Activated naive CD8-positive, alpha-beta T cell treated with anti-CD3 and anti-CD28 coated beads, Interleukin-2, amount 50 U/mL, for 24 hours (primary cell): ENCODE measurements at regions not wholly inside any gene's neighbourhood (a gene's known extent, or its start where the extent isn't known, plus 50 kb on each side); places are given as distances from the start of the nearest gene placed in this dataset.
"Not testable (repeated sequence)": the region's sequence is repeated elsewhere in the genome, so short reads cannot be mapped to it uniquely, and the experiment has no call there.

Experiments
- ATAC-seq: fragments of 150-1000 bp; cut with Tn5 transposase; one replicate; pipeline ENCODE4 v1.10.0; 2021
- DNase-seq: peaks from one replicate; pipeline ENCODE4 v3.0.0; 2021
- H3K27ac Mint-ChIP-seq: one replicate; pipeline ENCODE4 v1.8.0; 2021; ENCODE audit warnings: mild to moderate bottlenecking, mixed read lengths
- H3K27me3 Mint-ChIP-seq: one replicate; pipeline ENCODE4 v1.8.0; 2021; ENCODE audit warnings: mixed read lengths
- H3K36me3 Mint-ChIP-seq: one replicate; pipeline ENCODE4 v1.8.0; 2021; ENCODE audit warnings: low read depth, mixed read lengths
- H3K4me1 Mint-ChIP-seq: one replicate; pipeline ENCODE4 v1.8.0; 2021; ENCODE audit warnings: mixed read lengths
- H3K4me3 Mint-ChIP-seq: one replicate; pipeline ENCODE4 v1.8.0; 2021; ENCODE audit warnings: mild to moderate bottlenecking, moderate library complexity, mixed read lengths
- H3K9me3 Mint-ChIP-seq: one replicate; pipeline ENCODE4 v1.8.0; 2021; ENCODE audit warnings: mixed read lengths

DNA sequence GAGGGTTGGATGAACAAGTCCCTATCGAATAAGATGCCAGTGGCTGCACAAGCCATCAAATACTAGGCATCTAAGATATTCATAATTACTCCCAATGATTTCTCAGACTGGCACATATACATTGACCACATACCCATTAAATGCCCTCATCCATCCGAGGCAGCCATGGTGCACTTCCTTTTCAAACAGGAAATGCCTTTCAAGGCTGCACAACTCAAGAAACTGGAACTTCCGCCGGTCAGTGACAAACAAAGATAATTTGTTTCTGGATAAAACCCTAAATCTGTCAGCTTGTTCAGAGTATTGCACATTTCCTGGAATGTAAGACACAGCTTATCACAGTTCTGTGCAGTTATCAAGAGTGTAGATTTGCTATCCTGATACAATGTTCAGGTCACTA is 203.7 kb downstream of the RMST start:
- no peaks in the 10 kb centered on the region for H3K36me3 Mint-ChIP-seq
- ATAC-seq (no peak), DNase-seq (no peak)
- H3K27me3 Mint-ChIP-seq: no peaks in the 10 kb centered on the region
- no peaks in the 10 kb centered on the region for H3K4me1 Mint-ChIP-seq
- no peak overlapping the region for H3K4me3 Mint-ChIP-seq
- H3K27ac Mint-ChIP-seq: no peak overlapping the region
- peaks cover 17% of the 10 kb centered on the region for H3K9me3 Mint-ChIP-seq

DNA sequence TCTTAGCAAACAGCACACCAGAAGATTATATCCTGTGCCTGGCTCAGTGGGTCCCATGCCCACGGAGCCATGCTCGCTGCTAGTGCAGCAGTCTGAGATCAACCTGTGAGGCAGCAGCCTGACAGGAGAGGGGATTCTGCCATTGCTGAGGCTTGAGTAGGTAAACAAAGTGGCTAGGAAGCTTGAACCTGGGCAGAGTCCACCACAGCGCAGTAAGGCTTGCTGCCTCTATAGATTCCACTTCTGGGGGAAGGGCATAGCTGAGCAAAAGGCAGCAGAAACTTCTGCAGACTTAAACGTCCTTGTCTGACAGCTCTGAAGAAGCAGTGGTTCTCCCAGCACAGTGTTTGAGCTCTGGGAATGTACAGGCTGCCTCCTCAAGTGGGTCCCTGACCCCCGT is 210.3 kb downstream of the RMST start:
- Mint-ChIP-seq H3K27ac (no peak overlapping the region), H3K27me3 (no peaks in the 10 kb centered on the region), H3K9me3 (peaks cover 4% of the 10 kb centered on the region), H3K4me3 (no peak overlapping the region), H3K36me3 (no peaks in the 10 kb centered on the region), H3K4me1 (no peaks in the 10 kb centered on the region)
- DNase-seq: no peak
- no peak for ATAC-seq

DNA sequence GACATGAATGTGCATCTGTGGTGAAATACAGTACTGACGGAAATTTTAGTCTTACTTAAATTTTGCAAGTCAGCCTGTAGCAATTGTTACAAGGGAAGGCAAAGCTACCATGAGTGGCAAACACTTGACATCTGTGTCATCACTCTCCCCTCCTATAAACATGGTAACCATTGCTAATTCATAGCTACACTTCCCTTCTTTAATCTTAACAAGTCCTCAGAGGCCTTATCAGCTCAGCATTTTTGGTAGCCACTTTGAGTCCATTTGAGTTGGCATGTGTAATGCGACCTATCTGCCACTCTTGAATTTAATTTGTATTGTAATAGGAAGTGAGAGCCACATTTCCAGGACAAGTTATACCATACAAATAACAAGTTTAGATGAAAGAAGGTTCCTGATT is 218.1 kb downstream of the RMST start:
- Mint-ChIP-seq H3K36me3 (no peaks in the 10 kb centered on the region), H3K4me1 (peaks cover 3% of the 10 kb centered on the region), H3K4me3 (no peak overlapping the region), H3K9me3 (no peaks in the 10 kb centered on the region), H3K27ac (no peak overlapping the region), H3K27me3 (no peaks in the 10 kb centered on the region)
- no peak for DNase-seq
- ATAC-seq: no peak

DNA sequence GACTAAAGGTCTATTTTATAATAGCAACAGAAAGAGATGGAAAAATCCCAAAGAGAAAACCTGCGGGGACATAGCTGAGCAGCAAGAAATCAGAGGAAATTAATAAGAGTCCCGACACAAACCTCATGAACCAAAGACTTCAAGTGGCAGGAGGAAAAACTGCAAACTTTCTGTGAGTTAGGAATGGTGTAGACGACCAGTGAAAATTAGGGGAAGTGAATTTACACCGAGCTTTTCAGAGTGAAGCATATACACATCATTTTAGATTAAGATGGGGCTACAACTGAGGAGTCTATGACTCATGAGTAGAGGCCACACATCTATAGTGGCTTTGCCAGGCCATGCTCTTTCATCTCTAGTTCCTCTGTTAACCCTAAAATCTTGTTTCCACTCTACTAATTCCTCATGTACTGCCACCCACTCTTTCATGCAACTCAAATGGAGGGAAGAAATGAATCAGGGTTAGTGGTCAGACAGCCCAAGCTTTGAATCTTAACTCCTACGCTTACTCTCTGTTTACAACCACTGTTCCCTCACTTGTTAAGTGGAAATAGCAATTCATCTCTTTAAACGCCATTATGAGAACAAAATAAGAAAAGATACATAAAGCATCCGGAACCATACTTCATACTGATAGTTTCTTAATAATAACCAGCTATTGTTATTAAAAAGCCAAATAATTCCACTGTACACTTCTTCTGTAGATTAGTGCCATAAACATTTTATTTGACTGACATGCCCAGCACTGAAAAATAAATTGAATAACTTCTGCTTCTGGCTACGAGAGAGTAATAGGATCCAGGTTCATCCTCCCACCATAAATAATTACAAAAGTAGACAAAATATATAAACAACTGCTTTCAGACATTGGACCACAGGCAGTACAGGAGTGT is 219.3 kb downstream of the RMST start:
- no peak overlapping the region for H3K27ac Mint-ChIP-seq
- H3K9me3 Mint-ChIP-seq: no peaks in the 10 kb centered on the region
- peak; percentile 93 for ATAC-seq
- peaks cover 3% of the 10 kb centered on the region for H3K4me1 Mint-ChIP-seq
- no peaks in the 10 kb centered on the region for H3K27me3 Mint-ChIP-seq
- H3K4me3 Mint-ChIP-seq: no peak overlapping the region
- H3K36me3 Mint-ChIP-seq: no peaks in the 10 kb centered on the region
- no peak for DNase-seq

DNA sequence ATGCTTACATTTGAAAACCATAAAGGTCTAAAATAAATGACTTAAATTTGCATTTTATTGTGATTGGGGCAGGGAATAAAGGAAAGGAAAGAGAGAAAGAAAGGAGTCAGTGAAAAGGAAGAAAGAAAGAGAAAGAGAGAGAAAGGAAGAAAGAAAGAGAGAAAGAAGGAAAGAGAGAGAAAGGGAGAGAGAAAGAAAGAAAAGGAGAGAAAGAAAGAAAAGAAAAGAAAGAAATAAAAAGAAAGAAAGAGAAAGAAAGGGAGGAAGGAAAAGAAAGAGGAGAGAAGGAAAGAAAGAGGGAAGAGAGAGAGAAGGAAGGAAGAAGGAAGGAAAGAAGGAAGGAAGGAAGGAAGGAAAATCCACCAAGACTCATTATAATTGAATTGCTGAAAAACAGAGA is 222.8 kb downstream of the RMST start:
- no peaks in the 10 kb centered on the region for H3K27me3 Mint-ChIP-seq
- H3K27ac Mint-ChIP-seq: no peak overlapping the region
- H3K4me1 Mint-ChIP-seq: peaks cover 3% of the 10 kb centered on the region
- no peaks in the 10 kb centered on the region for H3K9me3 Mint-ChIP-seq
- no peaks in the 10 kb centered on the region for H3K36me3 Mint-ChIP-seq
- DNase-seq (no peak), ATAC-seq (no peak)
- no peak overlapping the region for H3K4me3 Mint-ChIP-seq

DNA sequence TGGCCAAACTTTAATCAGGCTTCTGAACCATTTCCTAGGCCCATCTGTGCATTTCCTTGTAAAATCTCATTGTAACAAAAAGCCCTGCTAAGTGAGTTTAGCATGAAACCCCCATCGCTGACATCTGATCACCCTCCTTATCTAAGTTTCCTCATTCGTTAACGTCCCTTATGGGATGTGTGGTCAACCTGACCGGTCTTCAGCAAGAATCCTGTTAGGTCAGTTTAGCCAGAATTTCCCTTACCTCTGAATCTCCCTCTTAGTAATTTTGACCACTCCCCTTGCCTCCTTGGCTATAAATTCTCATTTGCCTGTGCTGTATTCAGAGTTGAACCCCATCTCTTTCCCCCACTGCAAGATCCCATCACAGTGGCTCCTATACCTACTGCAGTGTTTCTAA is 239.3 kb downstream of the RMST start:
- H3K4me1 Mint-ChIP-seq: no peaks in the 10 kb centered on the region
- H3K27ac Mint-ChIP-seq: no peak overlapping the region
- no peaks in the 10 kb centered on the region for H3K36me3 Mint-ChIP-seq
- H3K27me3 Mint-ChIP-seq: no peaks in the 10 kb centered on the region
- DNase-seq: no peak
- no peaks in the 10 kb centered on the region for H3K9me3 Mint-ChIP-seq
- ATAC-seq: no peak
- no peak overlapping the region for H3K4me3 Mint-ChIP-seq

DNA sequence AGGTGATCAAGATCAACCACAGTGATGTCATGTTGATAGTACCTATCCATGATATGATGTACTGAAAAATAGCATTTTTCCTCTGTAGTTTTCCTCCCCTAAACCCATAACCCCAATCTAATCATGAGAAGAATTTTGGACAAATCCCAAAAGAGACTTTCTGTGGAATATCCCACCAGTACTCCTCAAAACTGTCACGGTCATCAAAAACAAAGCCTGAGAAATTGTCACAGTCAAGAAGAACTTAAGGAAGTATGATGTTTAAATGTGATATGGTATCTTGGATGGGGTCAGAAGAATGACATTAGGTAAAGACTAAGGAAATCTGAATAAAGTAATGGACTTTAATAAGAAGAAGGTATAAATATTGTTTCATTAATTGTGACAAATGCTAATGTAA is 248.8 kb downstream of the RMST start:
- Mint-ChIP-seq H3K27ac (no peak overlapping the region), H3K36me3 (no peaks in the 10 kb centered on the region), H3K4me3 (no peak overlapping the region), H3K27me3 (no peaks in the 10 kb centered on the region), H3K9me3 (peaks cover 4% of the 10 kb centered on the region), H3K4me1 (no peaks in the 10 kb centered on the region)
- no peak for DNase-seq
- ATAC-seq: no peak

DNA sequence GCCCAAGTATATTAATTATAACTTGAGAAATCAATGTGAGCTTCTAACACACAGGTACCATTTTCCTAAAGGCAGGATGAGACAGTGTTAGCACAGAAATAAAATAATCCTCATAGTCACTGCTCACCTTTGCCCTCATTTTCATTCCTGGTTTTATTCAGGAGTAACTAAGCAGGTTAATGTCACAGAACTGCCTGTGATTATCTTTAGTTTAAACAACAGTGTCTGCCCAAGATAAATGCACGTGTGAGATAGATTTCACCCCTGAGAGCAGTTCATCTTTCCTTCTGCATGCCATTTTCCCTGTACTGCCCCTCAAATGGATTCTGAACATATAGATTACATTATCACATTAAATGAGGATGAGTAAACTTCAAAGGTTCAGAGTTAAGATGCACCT is 250.7 kb downstream of the RMST start:
- no peak overlapping the region for H3K27ac Mint-ChIP-seq
- no peaks in the 10 kb centered on the region for H3K36me3 Mint-ChIP-seq
- no peak overlapping the region for H3K4me3 Mint-ChIP-seq
- peaks cover 4% of the 10 kb centered on the region for H3K9me3 Mint-ChIP-seq
- H3K4me1 Mint-ChIP-seq: no peaks in the 10 kb centered on the region
- DNase-seq (no peak), ATAC-seq (no peak)
- no peaks in the 10 kb centered on the region for H3K27me3 Mint-ChIP-seq

DNA sequence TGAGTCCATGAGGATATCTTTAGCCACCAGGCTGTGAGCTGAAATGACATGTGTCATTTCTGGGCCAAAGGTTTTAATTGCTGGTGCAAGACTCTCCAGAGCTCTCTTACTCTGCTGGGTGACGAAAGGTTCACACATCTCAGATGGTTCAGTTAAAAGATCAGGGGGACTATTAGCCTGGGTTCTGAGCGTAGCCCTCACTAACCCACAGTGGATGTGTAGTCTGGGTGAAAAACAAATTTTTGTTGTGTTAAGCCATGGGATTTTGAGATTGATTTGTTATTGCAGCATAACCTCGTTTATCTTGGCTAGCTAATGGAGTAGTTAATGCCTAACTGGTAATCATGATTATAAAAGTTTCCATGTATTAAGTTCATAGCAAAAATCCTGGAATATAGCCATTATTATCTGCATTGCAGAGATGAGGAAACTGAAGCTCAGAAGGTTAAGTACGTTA is 251.5 kb downstream of the RMST start:
- H3K9me3 Mint-ChIP-seq: peaks cover 2% of the 10 kb centered on the region
- H3K27me3 Mint-ChIP-seq: no peaks in the 10 kb centered on the region
- H3K4me3 Mint-ChIP-seq: no peak overlapping the region
- no peaks in the 10 kb centered on the region for H3K4me1 Mint-ChIP-seq
- no peak for ATAC-seq
- no peaks in the 10 kb centered on the region for H3K36me3 Mint-ChIP-seq
- no peak overlapping the region for H3K27ac Mint-ChIP-seq
- DNase-seq: no peak

DNA sequence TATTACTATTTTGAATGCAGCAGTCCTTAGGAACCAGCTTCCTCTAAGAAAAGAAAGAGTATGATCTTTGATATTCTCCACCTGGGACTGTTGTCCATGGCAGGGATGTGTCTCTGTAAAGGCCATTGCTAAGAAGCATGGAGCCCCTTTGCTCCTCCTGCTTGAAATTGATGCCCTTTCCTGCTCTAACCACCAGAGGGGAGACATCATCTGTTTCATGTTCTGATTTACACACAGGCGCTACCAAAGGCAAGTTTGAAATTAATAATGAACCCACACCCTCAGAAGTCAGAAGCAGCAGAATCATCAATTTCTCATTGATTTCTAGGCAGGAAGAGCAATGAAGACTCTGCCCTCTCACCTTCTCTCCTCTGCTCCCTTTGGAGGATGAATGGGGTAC is 253.8 kb downstream of the RMST start:
- DNase-seq: no peak
- Mint-ChIP-seq H3K36me3 (no peaks in the 10 kb centered on the region), H3K27ac (no peak overlapping the region), H3K4me3 (no peak overlapping the region), H3K4me1 (no peaks in the 10 kb centered on the region), H3K27me3 (no peaks in the 10 kb centered on the region), H3K9me3 (peaks cover 2% of the 10 kb centered on the region)
- ATAC-seq: no peak

DNA sequence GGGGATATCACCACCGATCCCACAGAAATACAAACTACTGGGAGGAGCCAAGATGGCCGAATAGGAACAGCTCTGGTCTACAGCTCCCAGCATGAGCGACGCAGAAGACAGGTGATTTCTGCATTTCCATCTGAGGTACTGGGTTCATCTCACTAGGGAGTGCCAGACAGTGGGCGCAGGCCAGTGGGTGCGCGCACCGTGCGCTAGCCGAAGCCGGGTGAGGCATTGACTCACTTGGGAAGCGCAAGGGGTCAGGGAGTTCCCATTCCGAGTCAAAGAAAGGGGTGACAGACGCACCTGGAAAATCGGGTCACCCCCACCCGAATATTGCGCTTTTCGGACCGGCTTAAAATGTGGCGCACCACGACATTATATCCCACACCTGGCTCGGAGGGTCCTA is 261.2 kb downstream of the RMST start:
- not testable (repeated sequence) for H3K4me3 Mint-ChIP-seq, H3K27ac Mint-ChIP-seq, H3K4me1 Mint-ChIP-seq, ATAC-seq, H3K27me3 Mint-ChIP-seq, H3K9me3 Mint-ChIP-seq, H3K36me3 Mint-ChIP-seq, DNase-seq

DNA sequence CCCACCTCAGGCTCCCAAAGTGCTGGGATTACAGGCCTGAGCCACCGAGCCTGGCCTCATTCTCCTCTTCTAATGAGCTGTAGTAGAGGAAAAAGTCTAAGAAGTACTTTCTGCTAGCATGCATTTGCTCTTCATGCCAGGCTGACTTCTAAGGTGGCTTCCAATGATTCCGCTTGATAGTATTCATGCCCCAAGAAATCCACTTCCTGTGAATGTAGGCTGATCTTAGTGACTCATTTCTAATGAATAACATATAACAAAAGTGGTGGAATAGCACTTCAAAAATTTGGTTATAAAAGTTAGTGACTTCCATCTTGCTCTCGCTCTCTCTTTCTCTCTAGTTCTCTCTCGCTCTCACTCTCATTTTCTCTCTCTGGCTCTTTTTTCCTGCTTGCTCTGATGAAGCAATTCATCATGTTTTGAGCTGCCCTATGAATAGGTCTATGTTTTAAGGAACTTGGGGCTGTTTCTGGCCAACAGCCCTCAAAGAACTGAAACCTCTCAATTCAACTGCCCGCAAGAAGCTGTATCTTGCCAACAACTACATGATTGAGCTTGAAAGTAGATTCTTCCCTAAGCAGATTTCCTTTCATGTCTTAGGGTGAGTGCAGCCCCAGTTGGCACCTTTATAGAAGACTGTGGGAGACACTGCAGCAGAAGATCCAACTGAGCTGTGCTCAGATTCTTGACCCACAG is 282.9 kb downstream of the RMST start:
- Mint-ChIP-seq H3K27ac (no peak overlapping the region), H3K4me3 (no peak overlapping the region), H3K4me1 (no peaks in the 10 kb centered on the region), H3K36me3 (no peaks in the 10 kb centered on the region), H3K9me3 (no peaks in the 10 kb centered on the region), H3K27me3 (no peaks in the 10 kb centered on the region)
- DNase-seq: no peak
- ATAC-seq: no peak

DNA sequence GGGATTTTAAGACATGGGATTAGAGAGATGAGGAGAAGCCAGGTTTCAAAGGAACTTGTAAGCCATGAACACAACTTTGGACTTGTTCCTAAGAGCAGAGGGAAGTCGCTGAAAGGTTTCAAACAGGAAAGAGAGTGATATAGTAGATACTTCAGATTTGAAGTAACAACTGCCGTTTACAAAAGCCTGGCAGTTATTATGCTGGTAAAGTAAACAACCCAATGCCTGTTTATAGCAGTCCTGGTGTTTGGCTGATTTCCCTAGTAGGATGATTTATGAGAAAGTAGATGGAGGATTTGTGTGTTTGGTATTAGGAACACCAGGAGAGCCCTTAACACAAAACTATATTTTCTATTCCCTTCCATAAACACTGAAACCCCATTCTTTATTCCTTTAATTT is 285.7 kb downstream of the RMST start:
- no peaks in the 10 kb centered on the region for H3K4me1 Mint-ChIP-seq
- peaks cover 5% of the 10 kb centered on the region for H3K9me3 Mint-ChIP-seq
- ATAC-seq: no peak

DNA sequence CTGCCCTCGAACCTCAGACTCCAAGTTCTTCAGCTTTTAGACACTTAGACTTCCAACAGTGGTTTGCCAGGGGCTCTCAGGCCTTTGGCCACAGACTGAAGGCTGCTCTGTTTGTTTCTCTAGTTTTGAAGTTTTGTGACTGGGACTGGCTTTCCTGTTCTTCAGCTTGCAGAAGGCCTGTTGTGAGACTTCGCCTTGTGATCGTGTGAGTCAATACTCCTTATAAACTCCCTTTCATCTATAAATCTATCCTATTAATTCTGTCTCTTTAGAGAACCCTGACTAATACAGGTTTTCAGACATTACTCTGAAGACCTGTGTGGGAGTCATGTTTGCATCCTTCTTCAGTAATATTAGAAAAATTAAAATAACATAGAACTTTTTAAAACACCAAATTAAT is 289.1 kb downstream of the RMST start:
- no peaks in the 10 kb centered on the region for H3K36me3 Mint-ChIP-seq
- H3K4me3 Mint-ChIP-seq: no peak overlapping the region
- no peak for DNase-seq
- H3K4me1 Mint-ChIP-seq: no peaks in the 10 kb centered on the region
- H3K9me3 Mint-ChIP-seq: peaks cover 6% of the 10 kb centered on the region
- ATAC-seq: no peak
- no peak overlapping the region for H3K27ac Mint-ChIP-seq
- no peaks in the 10 kb centered on the region for H3K27me3 Mint-ChIP-seq

More for the DNA sequence above, 285.7 kb downstream of the RMST start:
- H3K36me3 Mint-ChIP-seq: no peaks in the 10 kb centered on the region
- no peak for DNase-seq
- H3K27ac Mint-ChIP-seq: no peak overlapping the region
- H3K27me3 Mint-ChIP-seq: no peaks in the 10 kb centered on the region
- H3K4me3 Mint-ChIP-seq: no peak overlapping the region

DNA sequence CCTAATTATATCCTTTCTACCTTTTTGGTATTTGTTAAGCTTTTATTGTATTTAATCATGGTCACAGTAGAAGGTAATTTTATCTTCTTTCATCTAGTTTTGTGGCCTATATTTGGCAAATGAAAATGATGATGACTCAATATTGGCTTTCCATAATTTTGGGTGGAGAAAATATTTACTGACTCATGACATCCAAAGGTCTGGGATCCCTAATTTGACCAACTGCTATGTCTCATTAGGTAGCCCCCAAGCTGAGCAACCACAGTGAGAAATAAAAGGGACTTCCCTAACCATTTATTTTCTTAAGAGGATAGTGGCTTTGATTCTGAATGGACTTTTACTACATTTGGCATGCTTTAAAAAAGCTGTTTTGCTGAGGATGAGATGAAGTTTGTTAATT is 289.5 kb downstream of the RMST start:
- DNase-seq (no peak), ATAC-seq (no peak)
- Mint-ChIP-seq H3K9me3 (peaks cover 6% of the 10 kb centered on the region), H3K4me3 (no peak overlapping the region), H3K36me3 (no peaks in the 10 kb centered on the region), H3K27me3 (no peaks in the 10 kb centered on the region), H3K4me1 (no peaks in the 10 kb centered on the region), H3K27ac (no peak overlapping the region)
